Hindlimb muscle (tissue), 1 donor: ENCODE measurements at regions not wholly inside any gene's neighbourhood (a gene's known extent, or its start where the extent isn't known, plus 50 kb on each side); places are given as distances from the start of the nearest gene placed in this dataset.

Experiments
- DNase-seq: peaks from one replicate; pipeline ENCODE4 v3.0.0-alpha.2; 2013

- DNase-seq: no peak
These were observed 526.6 kb downstream of the KLF12 start for GRCh38 chr13:73607489-73608156.

GRCh38 chr13:73603646-73604045 is 530.6 kb downstream of the KLF12 start:
- DNase-seq: no peak

- DNase-seq: no peak
These were observed 531.9 kb downstream of the KLF12 start for GRCh38 chr13:73602295-73602694.

GRCh38 chr13:73601708-73602107 is 532.5 kb downstream of the KLF12 start:
- no peak for DNase-seq

GRCh38 chr13:73599232-73600128 is 534.7 kb downstream of the KLF12 start:
- DNase-seq: no peak

- DNase-seq: no peak
These were observed 536.0 kb downstream of the KLF12 start for GRCh38 chr13:73598020-73598712.

GRCh38 chr13:73596382-73596781 is 537.6 kb downstream of the KLF5 start:
- no peak for DNase-seq

- DNase-seq: no peak
These were observed 534.5 kb downstream of the KLF5 start for GRCh38 chr13:73593199-73593765.

GRCh38 chr13:73591861-73592260 is 533.1 kb downstream of the KLF5 start:
- DNase-seq: no peak

- no peak for DNase-seq
These were observed 532.0 kb downstream of the KLF5 start for GRCh38 chr13:73590795-73591194.

- DNase-seq: no peak
These were observed 526.4 kb downstream of the KLF5 start for GRCh38 chr13:73585236-73585635.

- DNase-seq: no peak
These were observed 524.5 kb downstream of the KLF5 start for GRCh38 chr13:73583331-73583730.

- no peak for DNase-seq
These were observed 521.9 kb downstream of the KLF5 start for GRCh38 chr13:73580513-73581267.

GRCh38 chr13:73579574-73580274 is 520.9 kb downstream of the KLF5 start:
- no peak for DNase-seq

- no peak for DNase-seq
These were observed 519.6 kb downstream of the KLF5 start for GRCh38 chr13:73578251-73578875.

GRCh38 chr13:73576291-73576690 is 517.5 kb downstream of the KLF5 start:
- DNase-seq: no peak

GRCh38 chr13:73572824-73573223 is 514.0 kb downstream of the KLF5 start:
- DNase-seq: no peak

GRCh38 chr13:73571376-73571775 is 512.6 kb downstream of the KLF5 start:
- DNase-seq: peak; percentile 61

GRCh38 chr13:73556902-73557301 is 498.1 kb downstream of the KLF5 start:
- no peak for DNase-seq

- DNase-seq: no peak
These were observed 497.3 kb downstream of the KLF5 start for GRCh38 chr13:73556128-73556527.

- no peak for DNase-seq
These were observed 492.9 kb downstream of the KLF5 start for GRCh38 chr13:73551736-73552135.
